GM12878 (cell line): ENCODE measurements at regions not wholly inside any gene's neighbourhood (a gene's known extent, or its start where the extent isn't known, plus 50 kb on each side); places are given as distances from the start of the nearest gene placed in this dataset.

Source experiments
- ATAC-seq: fragments of 200-7000 bp; cut with Tn5 transposase; 3 replicates; pipeline ENCODE4 v1.9.1; 2020; ENCODE audit warnings: mild to moderate bottlenecking, moderate library complexity
- BruUV-seq: library from RNA; stranded (reverse); fragments of 400-500 nt; replicated peaks from 2 replicates; lab custom pipeline; 2021; lab: Mats Ljungman, UMichigan
- CTCF ChIA-PET: fragments of 300-600 bp; sonication (Branson Sonifier 250); formaldehyde crosslinking; extraction: SDS; loops from one replicate; lab custom pipeline; 2021; ENCODE audit warnings: inconsistent platforms; lab: Yijun Ruan, JAX
- POLR2A ChIA-PET: fragments of 350-600 bp; formaldehyde crosslinking; extraction: SDS; loops from one replicate; lab custom pipeline; 2021; ENCODE audit warnings: inconsistent platforms; lab: Charles Lee
- RAD21 ChIA-PET: fragments of 300-600 bp; sonication (Branson Sonifier 250); formaldehyde crosslinking; loops from one replicate; lab custom pipeline; 2023; ENCODE audit warnings: antibody characterized with exemption; ENCODE audit not compliant: unreplicated experiment; lab: Charles Lee
- SMC1A ChIA-PET: fragments of 300-600 bp; sonication (Branson Sonifier 250); formaldehyde crosslinking; loops from one replicate; lab custom pipeline; 2023; ENCODE audit not compliant: unreplicated experiment, uncharacterized antibody; lab: Charles Lee
- DNase-seq: peaks from one replicate; pipeline ENCODE4 v3.0.0-alpha.2; 2011; ENCODE audit warnings: low read depth, low spot score
- FAIRE-seq: peaks from 3 replicates; lab custom pipeline; 2011; peaks lifted over from hg19 to GRCh38; lab: Jason Lieb, UNC
- H2AFZ ChIP-seq: 2 replicates; pipeline ENCODE4 v1.6.0; 2011; ENCODE audit warnings: low read depth, low read length, control low read depth; ENCODE audit not compliant: control insufficient read depth
- H3K27ac ChIP-seq: 2 replicates; pipeline ENCODE4 v1.5.1; 2011; ENCODE audit warnings: control low read depth; ENCODE audit not compliant: control insufficient read depth, insufficient read depth
- H3K27me3 ChIP-seq, 2 experiments: replicated peaks in 1 of 2; 2 replicates each; pipeline versions ENCODE4 v1.6.0 to v1.6.1; 2011; ENCODE audit warnings: low read length in 1 of 2; ENCODE audit not compliant: control insufficient read depth in 2 of 2, insufficient read depth in 2 of 2
- H3K36me3 ChIP-seq, 2 experiments: 2 replicates each; pipeline ENCODE4 v1.5.1; 2011; ENCODE audit warnings: low read length in 1 of 2; ENCODE audit not compliant: control insufficient read depth in 2 of 2, insufficient read depth in 2 of 2
- H3K4me1 ChIP-seq: 2 replicates; pipeline ENCODE4 v1.6.1; 2011; ENCODE audit warnings: mild to moderate bottlenecking, low read length, moderate library complexity, mixed read lengths; ENCODE audit not compliant: control insufficient read depth, insufficient read depth
- H3K4me2 ChIP-seq: 2 replicates; pipeline ENCODE4 v1.6.0; 2011; ENCODE audit warnings: control low read depth; ENCODE audit not compliant: control insufficient read depth, insufficient read depth
- H3K4me3 ChIP-seq: fragments of 200-600 bp; sonication (generic); 2 replicates; pipeline ENCODE4 v1.5.1; 2016
- H3K79me2 ChIP-seq: 2 replicates; pipeline ENCODE4 v1.6.0; 2011; ENCODE audit warnings: low read length; ENCODE audit not compliant: control insufficient read depth, insufficient read depth
- H3K9ac ChIP-seq: 2 replicates; pipeline ENCODE4 v1.8.0; 2011; ENCODE audit warnings: low read length, control low read depth, mixed read lengths; ENCODE audit not compliant: control insufficient read depth, insufficient read depth
- H3K9me3 ChIP-seq: replicated peaks from 3 replicates; pipeline ENCODE4 v1.5.1; 2011; ENCODE audit warnings: mild to moderate bottlenecking, low read length; ENCODE audit not compliant: control insufficient read depth, insufficient read depth
- H4K20me1 ChIP-seq: 2 replicates; pipeline ENCODE4 v1.6.0; 2011; ENCODE audit not compliant: control insufficient read depth, insufficient read depth
- BRCA1 ChIP-seq: IDR thresholded peaks from 2 replicates; pipeline ENCODE4 v1.6.1; 2011; ENCODE audit warnings: low read depth, low read length, improper control_type of control experiment
- FOS ChIP-seq: IDR thresholded peaks from 3 replicates; pipeline ENCODE4 v1.6.1; 2011; ENCODE audit warnings: borderline replicate concordance; ENCODE audit not compliant: insufficient read length; ENCODE audit errors: extremely low read depth
- HCFC1 ChIP-seq: fragments of 150-350 bp; IDR thresholded peaks from 2 replicates; pipeline ENCODE4 v1.6.1; 2014; ENCODE audit warnings: low read length
- MTA3 ChIP-seq: IDR thresholded peaks from 2 replicates; pipeline ENCODE4 v1.6.1; 2012; ENCODE audit warnings: low read length, inconsistent platforms, borderline replicate concordance
- NBN ChIP-seq: fragments of 450-650 bp; IDR thresholded peaks from 2 replicates; pipeline ENCODE4 v1.6.1; 2016
- POLR2AphosphoS2 ChIP-seq: IDR thresholded peaks from 2 replicates; pipeline ENCODE4 v1.6.1; 2011; ENCODE audit warnings: low read depth, mild to moderate bottlenecking, low read length, improper control_type of control experiment, moderate library complexity
- RB1 ChIP-seq: fragments of 450-650 bp; formaldehyde crosslinking; IDR thresholded peaks from 2 replicates; pipeline ENCODE4 v1.6.1; 2017; ENCODE audit warnings: mild to moderate bottlenecking, borderline replicate concordance
- RBBP5 ChIP-seq: fragments of 200-600 bp; sonication (generic); conservative IDR thresholded peaks from 2 replicates; pipeline ENCODE4 v1.6.1; 2016
- RELA ChIP-seq: fragments of 450-650 bp; IDR thresholded peaks from 2 replicates; pipeline ENCODE4 v1.8.0; 2014; ENCODE audit warnings: borderline replicate concordance; ENCODE audit not compliant: partially characterized antibody
- SREBF2 ChIP-seq: IDR thresholded peaks from 2 replicates; pipeline ENCODE4 v1.6.1; 2012; ENCODE audit warnings: mild to moderate bottlenecking, low read length
- SUPT20H ChIP-seq: IDR thresholded peaks from 2 replicates; pipeline ENCODE4 v1.6.1; 2011; ENCODE audit warnings: low read depth, mild to moderate bottlenecking, low read length, moderate library complexity, borderline replicate concordance; ENCODE audit not compliant: control insufficient read depth
- TAF1 ChIP-seq: IDR thresholded peaks from 2 replicates; pipeline ENCODE4 v1.6.1; 2011; ENCODE audit warnings: mild to moderate bottlenecking, low read depth, low read length, borderline replicate concordance
- TCF7 ChIP-seq: IDR thresholded peaks from 2 replicates; pipeline ENCODE4 v1.6.1; 2014; ENCODE audit warnings: antibody characterized with exemption, borderline replicate concordance
- WGBS: methylation state at CpG from one replicate; pipeline ENCODE4 v1.1.6; 2016; ENCODE audit warnings: low lambda C conversion rate; ENCODE audit not compliant: insufficient replicate concordance, insufficient coverage; ENCODE audit errors: missing lambda C conversion rate; 5-methylcytosine and 5-hydroxymethylcytosine counted together
- in situ Hi-C: fragments of 300-500 bp; cut with MboI; formaldehyde crosslinking; loops from 9 replicates; pipeline ENCODE4 v1.14.3; 2018; ENCODE audit warnings: mixed read lengths
- intact Hi-C: fragments of 100-400 bp; cut with micrococcal nuclease; formaldehyde crosslinking; loops from one replicate; pipeline ENCODE4 v1.14.2; 2022; ENCODE audit not compliant: unreplicated experiment
- TF ChIP-seq, protein P1 (sequence below): fragments of 150-350 bp; IDR thresholded peaks from 2 replicates; pipeline ENCODE4 v1.6.1; 2016; ENCODE audit warnings: low read depth, low read length
- TF ChIP-seq, protein P2 (sequence below): IDR thresholded peaks from 2 replicates; pipeline ENCODE4 v1.6.1; 2011; ENCODE audit warnings: low read depth, low read length, improper control_type of control experiment, borderline replicate concordance
- TF ChIP-seq, protein P3 (sequence below): IDR thresholded peaks from 2 replicates; pipeline ENCODE4 v1.6.1; 2012; ENCODE audit warnings: low read depth, low read length, improper control_type of control experiment

DNA sequence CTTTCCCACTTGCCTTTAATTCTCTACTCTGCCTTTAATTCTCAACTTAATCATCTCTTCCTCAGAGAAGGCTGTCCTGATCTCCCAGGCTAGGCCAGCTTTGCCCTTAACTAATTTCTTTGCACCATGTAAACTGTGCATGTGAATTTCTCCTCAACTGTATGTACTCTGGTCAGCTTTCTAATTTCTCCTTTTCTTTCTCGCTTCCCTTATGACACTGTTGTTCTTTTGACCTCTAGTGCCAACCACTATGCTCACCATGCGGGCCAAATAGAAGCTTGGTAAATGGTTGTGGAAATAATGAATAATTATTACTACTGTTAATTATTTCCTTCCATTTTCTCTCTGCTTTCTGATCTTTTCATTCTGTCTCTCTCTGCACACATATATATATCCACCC is 269.0 kb upstream of the CRBN start (continued):
- TF ChIP-seq SUPT20H = no peak

DNA sequence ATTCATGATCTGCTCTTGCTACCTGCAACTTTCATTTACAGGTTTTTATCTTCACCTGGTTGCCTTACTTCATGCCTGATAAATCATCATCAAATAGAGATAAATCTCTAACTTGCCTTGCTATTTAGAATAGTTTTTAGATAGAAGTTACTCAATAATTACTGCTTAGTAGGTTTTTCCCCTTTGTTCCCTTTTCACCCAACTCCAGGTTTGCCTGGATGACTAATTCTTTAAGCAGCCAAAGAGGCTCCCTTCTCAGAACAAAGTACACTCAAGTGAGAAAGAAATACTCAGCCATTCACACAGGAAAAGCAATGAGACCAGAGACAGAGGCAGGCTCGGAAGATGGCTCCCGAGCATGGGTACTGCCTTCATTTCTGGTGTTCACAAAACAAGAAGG is 268.1 kb upstream of the CRBN start:
- no peak for FAIRE-seq
- H3K36me3 ChIP-seq = no peaks in the 10 kb centered on the region
- no peaks in the 10 kb centered on the region for H3K4me1 ChIP-seq
- no peaks in the 10 kb centered on the region for H3K9me3 ChIP-seq
- ChIA-PET CTCF (interaction anchor here (0.6 kb wide), 1 partner anchor 1558 kb away, joined by 3 read pairs; no protein-coding TSS in a partner anchor), RAD21 (no interaction called here), POLR2A (no interaction called here), SMC1A (no interaction called here)
- in situ Hi-C loops (no loop called here), intact Hi-C loops (no loop called here)
- TF ChIP-seq RELA (no peak), SREBF2 (no peak), BRCA1 (no peak), FOS (no peak), RB1 (no peak), NBN (no peak), MTA3 (no peak), TAF1 (no peak), TCF7 (no peak), HCFC1 (no peak), POLR2AphosphoS2 (no peak), RBBP5 (no peak)
- TF ChIP-seq, protein P1, sequence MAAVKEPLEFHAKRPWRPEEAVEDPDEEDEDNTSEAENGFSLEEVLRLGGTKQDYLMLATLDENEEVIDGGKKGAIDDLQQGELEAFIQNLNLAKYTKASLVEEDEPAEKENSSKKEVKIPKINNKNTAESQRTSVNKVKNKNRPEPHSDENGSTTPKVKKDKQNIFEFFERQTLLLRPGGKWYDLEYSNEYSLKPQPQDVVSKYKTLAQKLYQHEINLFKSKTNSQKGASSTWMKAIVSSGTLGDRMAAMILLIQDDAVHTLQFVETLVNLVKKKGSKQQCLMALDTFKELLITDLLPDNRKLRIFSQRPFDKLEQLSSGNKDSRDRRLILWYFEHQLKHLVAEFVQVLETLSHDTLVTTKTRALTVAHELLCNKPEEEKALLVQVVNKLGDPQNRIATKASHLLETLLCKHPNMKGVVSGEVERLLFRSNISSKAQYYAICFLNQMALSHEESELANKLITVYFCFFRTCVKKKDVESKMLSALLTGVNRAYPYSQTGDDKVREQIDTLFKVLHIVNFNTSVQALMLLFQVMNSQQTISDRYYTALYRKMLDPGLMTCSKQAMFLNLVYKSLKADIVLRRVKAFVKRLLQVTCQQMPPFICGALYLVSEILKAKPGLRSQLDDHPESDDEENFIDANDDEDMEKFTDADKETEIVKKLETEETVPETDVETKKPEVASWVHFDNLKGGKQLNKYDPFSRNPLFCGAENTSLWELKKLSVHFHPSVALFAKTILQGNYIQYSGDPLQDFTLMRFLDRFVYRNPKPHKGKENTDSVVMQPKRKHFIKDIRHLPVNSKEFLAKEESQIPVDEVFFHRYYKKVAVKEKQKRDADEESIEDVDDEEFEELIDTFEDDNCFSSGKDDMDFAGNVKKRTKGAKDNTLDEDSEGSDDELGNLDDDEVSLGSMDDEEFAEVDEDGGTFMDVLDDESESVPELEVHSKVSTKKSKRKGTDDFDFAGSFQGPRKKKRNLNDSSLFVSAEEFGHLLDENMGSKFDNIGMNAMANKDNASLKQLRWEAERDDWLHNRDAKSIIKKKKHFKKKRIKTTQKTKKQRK = no peak
- TF ChIP-seq, protein P2, sequence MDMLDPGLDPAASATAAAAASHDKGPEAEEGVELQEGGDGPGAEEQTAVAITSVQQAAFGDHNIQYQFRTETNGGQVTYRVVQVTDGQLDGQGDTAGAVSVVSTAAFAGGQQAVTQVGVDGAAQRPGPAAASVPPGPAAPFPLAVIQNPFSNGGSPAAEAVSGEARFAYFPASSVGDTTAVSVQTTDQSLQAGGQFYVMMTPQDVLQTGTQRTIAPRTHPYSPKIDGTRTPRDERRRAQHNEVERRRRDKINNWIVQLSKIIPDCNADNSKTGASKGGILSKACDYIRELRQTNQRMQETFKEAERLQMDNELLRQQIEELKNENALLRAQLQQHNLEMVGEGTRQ = no peak
- TF ChIP-seq, protein P3, sequence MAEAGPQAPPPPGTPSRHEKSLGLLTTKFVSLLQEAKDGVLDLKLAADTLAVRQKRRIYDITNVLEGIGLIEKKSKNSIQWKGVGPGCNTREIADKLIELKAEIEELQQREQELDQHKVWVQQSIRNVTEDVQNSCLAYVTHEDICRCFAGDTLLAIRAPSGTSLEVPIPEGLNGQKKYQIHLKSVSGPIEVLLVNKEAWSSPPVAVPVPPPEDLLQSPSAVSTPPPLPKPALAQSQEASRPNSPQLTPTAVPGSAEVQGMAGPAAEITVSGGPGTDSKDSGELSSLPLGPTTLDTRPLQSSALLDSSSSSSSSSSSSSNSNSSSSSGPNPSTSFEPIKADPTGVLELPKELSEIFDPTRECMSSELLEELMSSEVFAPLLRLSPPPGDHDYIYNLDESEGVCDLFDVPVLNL = no peak
- no peak overlapping the region for H3K4me2 ChIP-seq
- DNase-seq = no peak
- no peak overlapping the region for H3K4me3 ChIP-seq
- ATAC-seq = no peak
- H3K79me2 ChIP-seq = no peaks in the 10 kb centered on the region
- no peaks in the 10 kb centered on the region for H4K20me1 ChIP-seq
- H3K27me3 ChIP-seq = no peaks in the 10 kb centered on the region
- no peak overlapping the region for H2AFZ ChIP-seq
- no peak overlapping the region for H3K9ac ChIP-seq
- no peak overlapping the region for H3K27ac ChIP-seq
- 78% methylated on average over 2 of the region's 2 CpGs for WGBS
- BruUV-seq = no TSS peak
